ENCODE measurements at regions not wholly inside any gene's neighbourhood (a gene's known extent, or its start where the extent isn't known, plus 50 kb on each side); places are given as distances from the start of the nearest gene placed in this dataset.

DNA sequence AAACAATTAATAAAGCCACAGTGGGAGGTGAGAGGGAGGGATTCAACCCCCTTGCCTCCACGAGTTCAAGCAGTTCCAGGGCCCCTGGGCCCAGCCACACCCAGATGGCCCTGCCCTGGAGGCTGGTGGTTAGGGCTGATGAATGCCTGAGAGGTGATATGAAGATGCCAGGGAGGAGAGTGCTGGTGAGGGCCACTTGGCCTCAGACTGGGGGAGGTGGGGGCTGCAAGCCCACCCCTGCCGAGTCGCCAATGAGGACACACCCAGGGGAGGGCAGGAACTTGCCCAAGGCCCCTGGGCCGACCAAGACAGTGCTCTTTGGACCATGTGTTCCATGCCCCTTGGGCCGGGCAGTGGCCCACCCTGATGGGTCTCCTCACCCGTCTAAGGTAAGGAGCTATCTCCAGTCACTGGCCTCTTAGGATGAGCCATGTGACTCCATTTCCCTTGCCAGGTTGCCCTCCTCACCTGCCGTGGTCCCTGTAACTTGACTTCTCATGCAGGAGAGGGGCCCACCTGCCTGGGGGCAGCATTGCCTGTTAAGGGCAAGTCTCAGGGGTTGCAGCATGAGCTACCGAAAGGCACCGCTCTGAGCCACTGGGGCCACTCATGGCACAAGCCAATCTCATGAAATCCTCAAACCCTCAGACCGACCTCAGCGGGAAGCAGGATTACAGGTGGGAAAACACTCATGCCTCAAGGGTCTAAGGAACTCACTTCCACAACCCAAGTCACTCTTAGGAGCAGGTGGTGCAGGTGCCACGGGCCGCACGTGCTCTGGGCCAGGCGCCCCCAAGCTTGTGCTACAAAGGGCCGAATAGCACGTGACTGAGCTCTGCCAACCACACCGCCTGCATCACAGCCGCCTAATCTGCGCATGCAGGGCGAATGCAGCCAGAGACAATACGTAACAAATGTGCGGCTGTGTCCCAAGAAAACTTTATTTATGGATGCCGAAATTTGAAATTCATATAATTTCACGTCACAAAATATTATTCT lies 147.4 kb upstream of the MLN start:
- no peak for DNase-seq (ENCODE audit: low read depth in 2 of 2)

- DNase-seq (ENCODE audit: low read depth in 2 of 2): no peak
These were observed 146.7 kb upstream of the MLN start for GRCh38 chr6:33950472-33950881.

DNA sequence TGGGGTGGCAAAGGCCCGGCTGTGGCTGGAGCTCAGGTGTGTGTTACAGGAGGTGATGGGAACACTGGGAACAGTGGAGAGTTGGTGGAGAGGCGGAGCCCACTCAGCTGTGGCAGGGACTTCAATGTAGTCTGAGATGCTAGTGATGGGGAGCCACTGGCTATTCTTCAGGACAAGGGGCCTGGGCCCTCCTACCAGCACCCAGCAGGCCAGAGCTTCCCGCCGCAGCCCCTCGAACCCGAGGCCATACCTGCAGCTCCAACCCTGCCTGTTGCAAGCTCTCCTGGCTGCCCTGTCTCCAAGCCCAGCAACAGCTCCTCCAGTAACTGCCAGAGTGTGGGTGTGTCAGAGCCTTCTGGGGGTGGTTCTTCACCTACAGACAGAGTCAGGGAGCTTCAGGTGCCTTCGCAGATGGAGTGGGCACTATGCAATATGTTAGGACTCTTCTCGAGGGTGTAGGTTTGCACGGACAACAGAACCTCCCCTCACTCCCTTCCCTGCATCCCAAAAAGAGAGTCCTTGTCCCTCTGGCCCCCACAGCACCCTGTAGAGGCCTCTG lies 146.2 kb upstream of the MLN start:
- DNase-seq (ENCODE audit: low read depth in 2 of 2): no peak

GRCh38 chr6:33949111-33949510 lies 145.3 kb upstream of the MLN start:
- no peak for DNase-seq (ENCODE audit: low read depth in 2 of 2)

GRCh38 chr6:33947916-33948594 lies 144.3 kb upstream of the MLN start:
- no peak for DNase-seq (ENCODE audit: low read depth in 2 of 2)

DNA sequence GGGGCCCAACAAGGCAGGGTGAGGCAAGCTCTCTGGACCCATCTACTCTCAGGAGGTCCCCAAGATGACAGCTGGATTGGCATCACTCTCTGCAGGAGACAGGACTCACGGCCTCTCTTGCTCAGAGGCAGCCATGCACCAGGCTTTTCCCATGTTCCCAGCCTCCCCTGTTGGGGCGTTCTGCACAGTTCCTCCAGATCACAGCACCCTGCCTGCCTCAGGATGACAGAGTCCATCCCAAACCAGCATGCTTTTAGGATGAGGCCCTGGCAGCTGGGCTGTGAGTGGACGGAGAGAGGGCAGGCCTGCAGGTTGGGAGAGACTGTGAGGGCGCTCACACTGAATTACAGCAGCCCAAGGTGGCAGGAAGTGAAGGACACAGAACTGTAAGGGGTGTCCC lies 143.2 kb upstream of the MLN start:
- DNase-seq (ENCODE audit: low read depth in 2 of 2): no peak

DNA sequence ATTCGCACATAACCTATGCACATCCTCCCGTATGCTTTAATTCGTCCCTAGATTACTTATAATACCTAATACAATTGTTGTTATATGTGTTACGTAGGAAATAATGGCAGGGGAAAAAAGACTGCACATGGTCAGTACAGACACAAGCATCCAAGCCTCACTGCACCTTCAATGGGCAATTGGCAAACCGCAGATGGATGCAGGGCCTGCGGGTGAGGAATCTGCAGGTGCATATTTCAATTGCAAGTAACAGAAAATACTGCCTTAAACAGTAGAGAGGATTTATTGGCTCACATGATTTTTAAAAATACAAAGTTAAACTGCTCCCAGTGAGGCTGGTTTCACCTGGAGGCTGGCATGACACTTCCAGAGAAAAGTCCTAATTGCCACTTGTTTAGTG lies 142.1 kb upstream of the MLN start:
- no peak for DNase-seq (ENCODE audit: low read depth in 2 of 2)

DNA sequence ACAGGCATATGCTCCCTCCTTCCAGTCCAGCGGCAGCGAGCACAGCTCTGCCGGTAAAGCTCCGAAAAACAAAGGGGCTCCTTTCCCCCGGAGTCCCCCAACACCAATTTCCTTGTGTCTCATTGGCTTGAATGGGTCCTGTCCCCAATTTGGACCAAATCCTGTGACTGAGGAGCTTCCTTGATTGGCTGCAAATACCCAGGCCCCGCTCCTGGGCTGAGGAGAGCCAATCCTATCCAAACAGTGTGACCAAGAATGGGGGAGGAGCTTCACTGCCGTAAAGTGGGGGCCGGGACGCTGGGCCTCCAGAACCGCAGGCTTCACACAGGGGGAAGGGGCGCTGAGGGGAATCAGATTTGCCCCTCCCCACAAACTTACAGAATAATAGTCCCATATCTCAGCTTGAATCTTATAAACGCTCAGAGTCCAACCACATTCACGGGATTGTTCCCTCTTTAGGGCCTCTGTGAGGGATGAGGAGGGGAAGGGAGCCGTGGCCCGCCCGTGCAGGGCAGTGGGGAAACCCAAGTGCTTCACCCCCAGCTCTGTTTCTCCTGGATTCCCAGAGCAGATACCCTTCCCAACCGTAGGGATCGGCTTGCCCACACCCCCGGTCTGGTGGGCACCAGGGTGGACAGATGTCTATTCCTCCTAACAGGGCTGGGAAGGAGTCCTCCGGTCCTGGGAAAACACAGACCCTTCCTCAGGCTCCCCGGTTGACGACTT lies 141.0 kb upstream of the MLN start:
- DNase-seq (ENCODE audit: low read depth in 2 of 2): no peak

DNA sequence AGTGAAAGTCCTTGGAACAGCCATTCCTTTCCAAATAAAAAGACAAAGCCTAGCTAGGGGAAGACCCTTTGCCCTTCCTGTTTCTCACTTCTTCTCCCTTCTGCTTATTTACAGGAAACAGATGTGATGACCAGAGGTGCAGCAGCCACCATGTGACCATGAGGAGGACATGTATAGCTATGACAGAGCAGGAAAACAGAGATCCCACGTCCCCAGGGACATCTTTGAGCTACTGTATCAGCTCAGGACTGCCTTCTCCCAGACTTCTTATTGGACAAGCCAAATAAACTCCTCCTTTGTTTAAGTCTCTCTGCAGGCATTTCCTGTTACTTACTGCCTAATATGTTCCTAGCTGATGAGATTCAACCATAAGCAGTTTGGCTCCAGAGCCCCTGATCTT lies 133.1 kb upstream of the MLN start:
- DNase-seq (ENCODE audit: low read depth in 2 of 2): no peak

- no peak for DNase-seq (ENCODE audit: low read depth in 2 of 2)
These were observed 131.8 kb upstream of the MLN start for GRCh38 chr6:33935439-33936080.

GRCh38 chr6:33934731-33935270 lies 131.0 kb upstream of the MLN start:
- DNase-seq (ENCODE audit: low read depth in 2 of 2): no peak

DNA sequence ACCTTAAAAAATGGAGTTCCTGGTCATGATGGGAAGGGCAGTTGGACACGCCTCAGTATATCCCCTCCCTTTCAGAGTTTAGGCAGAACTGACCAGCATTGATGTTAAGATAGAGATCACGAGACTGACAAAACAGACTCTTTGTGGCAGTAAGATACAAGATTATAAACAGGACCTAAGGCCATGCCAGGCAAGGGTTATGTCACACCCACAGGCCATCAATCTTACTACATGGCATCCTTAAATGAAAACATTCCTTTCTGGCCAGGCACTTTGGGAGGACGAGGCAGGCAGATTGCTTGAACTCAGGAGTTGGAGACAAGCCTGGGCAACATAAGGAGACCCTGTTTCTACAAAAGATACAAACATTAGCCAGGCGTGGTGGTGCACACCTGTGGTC lies 129.3 kb upstream of the MLN start:
- no peak for DNase-seq (ENCODE audit: low read depth in 2 of 2)

GRCh38 chr6:33931799-33932198 lies 128.0 kb upstream of the MLN start:
- DNase-seq (ENCODE audit: low read depth in 2 of 2): no peak

- DNase-seq (ENCODE audit: low read depth in 2 of 2): no peak
These were observed 125.9 kb upstream of the MLN start for GRCh38 chr6:33929575-33930288.

DNA sequence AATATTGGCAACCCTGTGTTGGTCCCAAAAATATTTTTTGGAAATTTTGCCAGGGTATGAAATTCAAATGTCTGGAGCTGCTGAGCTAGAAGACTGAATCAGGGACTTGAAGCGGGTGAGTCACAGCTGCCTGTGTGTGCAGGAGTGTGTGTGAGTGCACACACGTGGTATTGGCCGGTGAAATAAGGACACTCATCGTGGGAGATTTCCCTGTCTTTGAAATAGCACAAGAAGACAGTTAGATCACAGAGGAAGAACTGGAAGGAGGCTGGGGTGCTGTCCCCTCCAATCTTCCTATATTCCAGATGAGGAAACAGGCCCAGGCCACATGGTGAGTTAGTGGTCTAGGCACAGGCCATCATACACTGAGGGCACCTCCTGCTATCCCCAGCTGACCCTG lies 123.8 kb upstream of the MLN start:
- DNase-seq (ENCODE audit: low read depth in 2 of 2): no peak

GRCh38 chr6:33927112-33927511 lies 123.3 kb upstream of the MLN start:
- no peak for DNase-seq (ENCODE audit: low read depth in 2 of 2)

GRCh38 chr6:33926451-33926850 lies 122.6 kb upstream of the MLN start:
- no peak for DNase-seq (ENCODE audit: low read depth in 2 of 2)

DNA sequence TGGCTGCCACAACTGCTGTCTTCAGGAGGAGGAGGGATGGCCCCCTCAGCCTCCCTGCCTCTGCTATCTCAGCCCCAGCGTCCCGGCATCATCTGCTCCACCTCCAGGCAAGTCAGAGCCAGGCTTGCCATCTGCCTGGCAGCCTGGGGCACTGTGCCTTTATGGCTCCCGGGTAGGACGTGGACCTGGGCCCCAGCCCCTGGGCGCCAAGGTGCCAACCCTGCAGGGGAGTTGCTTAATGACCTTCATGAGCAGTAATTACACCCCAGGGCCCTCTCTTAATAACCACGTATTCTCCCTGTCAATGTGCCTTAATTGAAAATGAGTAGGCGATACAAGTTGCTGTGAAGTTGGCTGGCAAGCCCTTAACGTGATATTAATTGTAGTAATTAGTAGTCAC lies 122.1 kb upstream of the MLN start:
- DNase-seq (ENCODE audit: low read depth in 2 of 2): no peak

DNA sequence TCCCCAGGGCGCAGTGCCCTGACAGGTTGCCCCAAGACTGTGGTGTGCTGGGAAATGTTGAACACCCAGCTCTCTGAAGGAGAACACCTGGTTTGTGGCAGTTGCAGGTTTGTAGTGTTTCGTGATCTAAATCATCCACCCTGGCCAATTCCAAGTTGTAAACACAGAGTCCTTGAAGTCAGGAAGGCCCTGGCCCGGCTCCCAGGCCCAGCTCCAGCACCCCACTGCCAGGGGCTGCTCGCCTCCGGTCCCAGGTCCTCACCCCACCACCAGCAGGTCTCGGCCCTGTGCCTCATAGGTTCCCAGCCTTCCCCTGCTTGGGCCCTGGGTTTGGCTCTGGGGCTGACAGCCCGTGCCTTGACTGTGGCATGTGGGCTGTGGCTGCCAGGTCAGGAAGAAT lies 121.4 kb upstream of the MLN start:
- DNase-seq (ENCODE audit: low read depth in 2 of 2): no peak

DNA sequence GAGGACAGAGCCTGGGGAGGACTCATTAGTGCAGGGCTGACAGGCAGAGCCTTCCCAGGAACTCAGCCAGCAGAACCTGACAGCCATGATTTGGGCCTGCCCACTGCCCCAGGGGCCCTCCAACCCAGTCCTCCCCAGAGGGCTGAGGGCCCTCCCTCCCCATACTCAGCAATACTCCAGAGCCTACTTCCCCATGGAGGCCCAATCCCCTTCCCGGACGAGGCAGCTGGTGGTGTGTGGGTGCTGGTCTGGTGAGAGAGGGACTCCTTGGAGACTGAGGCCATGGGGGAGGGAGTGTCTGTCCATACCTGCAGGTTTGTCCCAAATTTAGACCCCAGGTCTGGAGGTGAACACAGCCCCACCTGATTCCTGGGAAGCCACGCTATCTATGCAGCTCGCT lies 120.9 kb upstream of the MLN start:
- DNase-seq (ENCODE audit: low read depth in 2 of 2): no peak
